ENCODE measurements at regions not wholly inside any gene's neighbourhood (a gene's known extent, or its start where the extent isn't known, plus 50 kb on each side); places are given as distances from the start of the nearest gene placed in this dataset.

- TF ChIP-seq ZNF274 (IDR thresholded peaks at IDR 0.05; ENCODE audit: low read depth, low read length) = no peak
- TF ChIP-seq SUZ12 (IDR thresholded peaks at IDR 0.05; ENCODE audit: extremely low read depth, insufficient read depth, insufficient read length) = no peak
- TF ChIP-seq YY1 (IDR thresholded peaks at IDR 0.05; ENCODE audit: insufficient read depth, insufficient read length) = no peak
Observed at GRCh38 chrX:113868711-113869110, 715.2 kb upstream of the HTR2C start.
